Gastroesophageal sphincter (tissue), 3 donors: ENCODE measurements at regions not wholly inside any gene's neighbourhood (a gene's known extent, or its start where the extent isn't known, plus 50 kb on each side); places are given as distances from the start of the nearest gene placed in this dataset.

Experiments
- EP300 ChIP-seq: sonication (generic); formaldehyde crosslinking; IDR thresholded peaks from one replicate; pipeline ENCODE4 v1.6.1; 2017; ENCODE audit warnings: antibody characterized with exemption, mild to moderate bottlenecking
- POLR2A ChIP-seq, 2 donors: fragments of 450-650 bp; IDR thresholded peaks; one replicate each; pipeline ENCODE4 v1.6.1; 2017; ENCODE audit warnings: antibody characterized with exemption in 2 of 2, mild to moderate bottlenecking in 2 of 2, moderate library complexity in 1 of 2
- POLR2AphosphoS5 ChIP-seq: sonication (generic); formaldehyde crosslinking; IDR thresholded peaks from one replicate; pipeline ENCODE4 v1.6.1; 2017; ENCODE audit warnings: antibody characterized with exemption
- TF ChIP-seq, protein P1 (sequence below), 4 experiments: fragments of 200-600 bp in 2 of 4; fragments of 450-650 bp in 2 of 4; sonication (generic) in 1 of 4; IDR thresholded peaks; one replicate each; pipeline ENCODE4 v1.5.1; 2017 to 2019; ENCODE audit warnings: antibody characterized with exemption in 4 of 4, mild to moderate bottlenecking in 2 of 4, moderate library complexity in 2 of 4

DNA sequence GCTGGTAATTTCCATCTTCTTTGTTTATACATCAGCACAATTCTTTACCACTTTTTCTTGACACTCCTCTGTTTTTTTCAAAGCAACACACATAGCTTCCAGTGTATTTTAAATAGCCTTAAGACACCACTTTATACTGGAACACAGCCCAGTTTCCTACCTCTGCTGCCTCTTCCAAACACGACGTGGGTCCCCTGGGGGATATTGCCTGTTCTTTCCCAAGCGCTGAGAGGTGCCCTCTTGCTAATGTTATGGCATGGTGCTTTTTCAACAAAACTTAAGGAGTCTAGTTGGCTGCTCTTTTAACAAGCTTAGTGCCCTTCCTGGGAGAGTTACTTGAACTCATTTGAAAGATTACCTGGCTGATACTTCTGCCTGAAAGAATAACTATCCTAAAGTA is 112.7 kb downstream of the OLFM4 start:
- TF ChIP-seq, protein P1, sequence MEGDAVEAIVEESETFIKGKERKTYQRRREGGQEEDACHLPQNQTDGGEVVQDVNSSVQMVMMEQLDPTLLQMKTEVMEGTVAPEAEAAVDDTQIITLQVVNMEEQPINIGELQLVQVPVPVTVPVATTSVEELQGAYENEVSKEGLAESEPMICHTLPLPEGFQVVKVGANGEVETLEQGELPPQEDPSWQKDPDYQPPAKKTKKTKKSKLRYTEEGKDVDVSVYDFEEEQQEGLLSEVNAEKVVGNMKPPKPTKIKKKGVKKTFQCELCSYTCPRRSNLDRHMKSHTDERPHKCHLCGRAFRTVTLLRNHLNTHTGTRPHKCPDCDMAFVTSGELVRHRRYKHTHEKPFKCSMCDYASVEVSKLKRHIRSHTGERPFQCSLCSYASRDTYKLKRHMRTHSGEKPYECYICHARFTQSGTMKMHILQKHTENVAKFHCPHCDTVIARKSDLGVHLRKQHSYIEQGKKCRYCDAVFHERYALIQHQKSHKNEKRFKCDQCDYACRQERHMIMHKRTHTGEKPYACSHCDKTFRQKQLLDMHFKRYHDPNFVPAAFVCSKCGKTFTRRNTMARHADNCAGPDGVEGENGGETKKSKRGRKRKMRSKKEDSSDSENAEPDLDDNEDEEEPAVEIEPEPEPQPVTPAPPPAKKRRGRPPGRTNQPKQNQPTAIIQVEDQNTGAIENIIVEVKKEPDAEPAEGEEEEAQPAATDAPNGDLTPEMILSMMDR (IDR thresholded peaks at IDR 0.05), result no peak
- TF ChIP-seq EP300 (no peak), POLR2A (IDR thresholded peaks at IDR 0.05) (no peak), POLR2AphosphoS5 (no peak)
